Type B pancreatic cell (in vitro differentiated cells): ENCODE measurements at regions not wholly inside any gene's neighbourhood (a gene's known extent, or its start where the extent isn't known, plus 50 kb on each side); places are given as distances from the start of the nearest gene placed in this dataset.

Experiments used
- DNase-seq: peaks from one replicate; pipeline ENCODE4 v3.0.0; 2021; ENCODE audit warnings: mixed read lengths; ENCODE audit not compliant: unreplicated experiment; ENCODE audit errors: extremely low spot score
- H3K27ac Mint-ChIP-seq: 2 replicates; pipeline ENCODE4 v1.8.0; 2021; ENCODE audit warnings: mild to moderate bottlenecking, mixed read lengths
- H3K27me3 Mint-ChIP-seq: 2 replicates; pipeline ENCODE4 v1.8.0; 2021; ENCODE audit warnings: mixed read lengths
- H3K36me3 Mint-ChIP-seq: 2 replicates; pipeline ENCODE4 v1.8.0; 2021; ENCODE audit warnings: mixed read lengths
- H3K4me1 Mint-ChIP-seq: one replicate; pipeline ENCODE4 v1.8.0; 2021; ENCODE audit warnings: mixed read lengths; ENCODE audit not compliant: unreplicated experiment
- H3K4me3 Mint-ChIP-seq: 2 replicates; pipeline ENCODE4 v1.8.0; 2021; ENCODE audit warnings: mild to moderate bottlenecking, mixed read lengths
- H3K9me3 Mint-ChIP-seq: 2 replicates; pipeline ENCODE4 v1.8.0; 2021; ENCODE audit warnings: mixed read lengths
- TF ChIP-seq, protein P1 (sequence below): fragments of 200-600 bp; sonication (generic); conservative IDR thresholded peaks from 2 replicates; pipeline ENCODE4 v1.5.0; 2021; ENCODE audit warnings: antibody characterized with exemption, mild to moderate bottlenecking

DNA sequence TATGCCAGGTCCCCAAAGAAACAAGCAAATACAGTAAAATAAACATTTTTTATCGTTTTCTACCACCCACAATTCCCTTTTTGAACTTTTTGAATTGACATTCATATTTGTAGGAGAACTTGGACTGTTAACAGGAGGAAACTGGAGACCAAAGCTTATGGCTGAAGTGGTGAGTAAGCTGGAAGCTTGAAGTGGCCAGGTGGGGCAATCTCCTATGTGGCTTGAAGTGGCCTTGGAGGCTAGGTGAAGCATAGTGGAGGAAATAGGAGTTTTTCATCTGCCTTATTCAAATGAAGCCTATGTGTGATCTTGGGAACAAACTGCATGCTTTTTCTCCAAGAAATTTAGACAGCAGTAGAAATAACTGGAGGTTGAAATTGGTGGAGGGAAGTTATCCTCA lies 962.9 kb upstream of the FANCL start:
- Mint-ChIP-seq H3K27ac (no peak overlapping the region), H3K4me3 (no peak overlapping the region), H3K9me3 (no peaks in the 10 kb centered on the region), H3K27me3 (no peaks in the 10 kb centered on the region), H3K36me3 (no peaks in the 10 kb centered on the region), H3K4me1 (no peaks in the 10 kb centered on the region)
- DNase-seq = no peak
- TF ChIP-seq, protein P1, sequence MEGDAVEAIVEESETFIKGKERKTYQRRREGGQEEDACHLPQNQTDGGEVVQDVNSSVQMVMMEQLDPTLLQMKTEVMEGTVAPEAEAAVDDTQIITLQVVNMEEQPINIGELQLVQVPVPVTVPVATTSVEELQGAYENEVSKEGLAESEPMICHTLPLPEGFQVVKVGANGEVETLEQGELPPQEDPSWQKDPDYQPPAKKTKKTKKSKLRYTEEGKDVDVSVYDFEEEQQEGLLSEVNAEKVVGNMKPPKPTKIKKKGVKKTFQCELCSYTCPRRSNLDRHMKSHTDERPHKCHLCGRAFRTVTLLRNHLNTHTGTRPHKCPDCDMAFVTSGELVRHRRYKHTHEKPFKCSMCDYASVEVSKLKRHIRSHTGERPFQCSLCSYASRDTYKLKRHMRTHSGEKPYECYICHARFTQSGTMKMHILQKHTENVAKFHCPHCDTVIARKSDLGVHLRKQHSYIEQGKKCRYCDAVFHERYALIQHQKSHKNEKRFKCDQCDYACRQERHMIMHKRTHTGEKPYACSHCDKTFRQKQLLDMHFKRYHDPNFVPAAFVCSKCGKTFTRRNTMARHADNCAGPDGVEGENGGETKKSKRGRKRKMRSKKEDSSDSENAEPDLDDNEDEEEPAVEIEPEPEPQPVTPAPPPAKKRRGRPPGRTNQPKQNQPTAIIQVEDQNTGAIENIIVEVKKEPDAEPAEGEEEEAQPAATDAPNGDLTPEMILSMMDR = no peak

DNA sequence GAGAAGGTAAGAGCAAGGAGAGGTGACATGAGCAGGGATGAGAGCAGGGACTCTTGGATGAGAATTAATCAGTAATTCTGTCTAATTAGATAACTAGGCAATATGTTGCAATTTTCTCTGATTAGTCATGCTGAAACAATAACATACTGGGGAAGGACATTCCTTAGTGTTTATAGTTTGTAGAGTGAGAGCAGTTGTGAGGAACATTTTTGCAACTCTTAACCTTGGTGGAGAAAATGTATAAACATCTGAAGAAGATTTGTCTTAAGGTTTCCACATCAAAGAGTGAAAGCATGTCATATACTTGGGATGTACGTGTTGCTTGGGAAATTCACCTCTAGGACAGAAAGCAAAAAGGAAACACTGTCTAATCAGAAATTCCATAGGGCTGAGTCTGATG lies 955.4 kb upstream of the FANCL start:
- no peaks in the 10 kb centered on the region for H3K27me3 Mint-ChIP-seq
- peaks cover 6% of the 10 kb centered on the region for H3K9me3 Mint-ChIP-seq
- TF ChIP-seq, protein P1 = no peak
- H3K4me1 Mint-ChIP-seq = no peaks in the 10 kb centered on the region
- no peaks in the 10 kb centered on the region for H3K36me3 Mint-ChIP-seq
- no peak overlapping the region for H3K4me3 Mint-ChIP-seq
- H3K27ac Mint-ChIP-seq = no peak overlapping the region
- DNase-seq = no peak

DNA sequence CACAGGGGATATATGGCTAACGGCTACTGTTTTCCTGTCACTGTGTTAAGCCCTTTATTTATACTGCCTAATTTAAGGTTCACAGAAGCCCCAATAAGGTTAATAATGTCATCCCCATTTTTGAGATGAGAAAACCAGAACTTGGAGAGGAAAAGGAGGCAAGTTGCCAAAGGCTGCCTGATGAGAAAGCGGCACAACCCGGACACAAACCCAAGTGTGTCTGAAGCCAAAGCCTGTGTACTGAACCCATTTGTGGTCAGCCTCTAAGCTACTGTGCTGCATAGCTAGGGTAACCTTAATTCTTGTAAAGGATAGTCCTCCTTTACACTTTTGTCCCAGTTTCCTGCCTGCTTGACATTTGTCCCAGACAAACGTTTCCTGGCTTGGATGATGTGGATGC lies 954.7 kb upstream of the FANCL start:
- no peak overlapping the region for H3K4me3 Mint-ChIP-seq
- no peaks in the 10 kb centered on the region for H3K36me3 Mint-ChIP-seq
- H3K27me3 Mint-ChIP-seq = no peaks in the 10 kb centered on the region
- peaks cover 6% of the 10 kb centered on the region for H3K9me3 Mint-ChIP-seq
- TF ChIP-seq, protein P1 = no peak
- DNase-seq = no peak
- H3K27ac Mint-ChIP-seq = no peak overlapping the region
- H3K4me1 Mint-ChIP-seq = no peaks in the 10 kb centered on the region

DNA sequence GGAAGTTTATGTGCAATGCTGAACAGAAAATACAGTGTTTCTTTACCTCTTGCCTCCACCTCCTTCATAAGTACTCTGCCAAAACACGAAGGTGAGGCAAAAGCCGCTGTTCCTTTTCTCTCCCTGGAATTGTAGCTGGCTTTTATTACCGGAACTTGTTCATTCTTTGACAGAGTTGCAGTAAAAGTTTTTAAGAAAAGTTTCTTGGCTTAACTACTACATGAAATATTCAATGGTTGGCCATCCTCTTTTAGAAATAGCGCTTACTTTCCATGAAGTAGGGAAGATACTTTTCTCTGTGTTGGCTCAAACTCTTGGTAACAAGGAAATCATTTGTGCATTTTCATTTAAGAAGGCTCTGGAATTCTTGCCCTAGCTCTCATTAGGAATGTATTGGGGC lies 950.7 kb upstream of the FANCL start:
- H3K9me3 Mint-ChIP-seq = no peaks in the 10 kb centered on the region
- TF ChIP-seq, protein P1 = no peak
- H3K27me3 Mint-ChIP-seq = no peaks in the 10 kb centered on the region
- H3K4me1 Mint-ChIP-seq = no peaks in the 10 kb centered on the region
- DNase-seq = no peak
- no peak overlapping the region for H3K27ac Mint-ChIP-seq
- no peaks in the 10 kb centered on the region for H3K36me3 Mint-ChIP-seq
- H3K4me3 Mint-ChIP-seq = no peak overlapping the region

DNA sequence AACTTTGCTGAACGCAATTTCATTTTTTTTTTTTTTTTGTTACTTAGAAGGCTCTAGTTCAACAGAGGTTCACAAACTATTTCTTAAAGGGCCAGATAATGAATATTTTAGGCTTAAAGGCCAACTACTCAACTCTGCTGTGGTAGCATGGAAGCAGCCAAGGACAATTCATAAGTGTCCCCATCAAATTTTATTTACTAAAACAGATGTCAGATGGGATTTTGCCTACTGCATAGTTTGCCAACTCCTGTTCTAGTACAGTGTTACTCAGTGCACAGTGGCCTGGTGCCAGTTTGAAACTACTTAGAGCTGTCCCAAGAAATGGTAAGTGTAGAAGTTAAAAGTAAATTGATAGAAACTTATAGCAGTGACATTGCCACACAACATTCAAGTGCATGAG lies 949.4 kb upstream of the FANCL start:
- Mint-ChIP-seq H3K4me3 (no peak overlapping the region), H3K36me3 (no peaks in the 10 kb centered on the region), H3K27ac (no peak overlapping the region), H3K4me1 (no peaks in the 10 kb centered on the region), H3K27me3 (no peaks in the 10 kb centered on the region), H3K9me3 (no peaks in the 10 kb centered on the region)
- TF ChIP-seq, protein P1 = no peak
- DNase-seq = no peak
